PC-9 (cell line): ENCODE measurements at regions not wholly inside any gene's neighbourhood (a gene's known extent, or its start where the extent isn't known, plus 50 kb on each side); places are given as distances from the start of the nearest gene placed in this dataset.

ENCODE experiments used
- BruUV-seq: library from RNA; stranded (reverse); fragments of 400-500 nt; replicated peaks from 2 replicates; lab custom pipeline; 2021; lab: Mats Ljungman, UMichigan
- CTCF ChIA-PET: fragments of 300-600 bp; sonication (Branson Sonifier 250); formaldehyde crosslinking; loops from one replicate; lab custom pipeline; 2022; ENCODE audit warnings: antibody characterized with exemption; lab: Charles Lee
- POLR2A ChIA-PET: fragments of 300-600 bp; sonication (Branson Sonifier 250); formaldehyde crosslinking; loops from one replicate; lab custom pipeline; 2022; ENCODE audit warnings: antibody characterized with exemption; ENCODE audit not compliant: unreplicated experiment; lab: Charles Lee
- DNase-seq, 2 experiments: peaks; one replicate each; pipeline versions ENCODE4 v3.0.0 to v3.0.0-alpha.2; 2015 to 2022; ENCODE audit warnings: mixed read lengths in 1 of 2
- H2AFZ ChIP-seq: fragments of 200-600 bp; sonication (generic); 2 replicates; pipeline ENCODE4 v1.8.1; 2017; ENCODE audit warnings: antibody characterized with exemption
- H3F3A ChIP-seq: fragments of 200-600 bp; sonication (generic); 2 replicates; pipeline ENCODE4 v1.8.1; 2017; ENCODE audit warnings: antibody characterized with exemption, mild to moderate bottlenecking, low read depth; ENCODE audit not compliant: insufficient read depth
- H3K27ac ChIP-seq: fragments of 200-600 bp; sonication (generic); 2 replicates; pipeline ENCODE4 v1.6.1; 2016; ENCODE audit warnings: mixed run types
- H3K27me3 ChIP-seq: fragments of 200-600 bp; sonication (generic); 2 replicates; pipeline ENCODE4 v1.6.1; 2016; ENCODE audit warnings: low read depth, mixed run types; ENCODE audit not compliant: insufficient read depth
- H3K36me3 ChIP-seq: fragments of 200-600 bp; sonication (generic); 2 replicates; pipeline ENCODE4 v1.6.1; 2016; ENCODE audit warnings: low read depth, mixed run types
- H3K4me1 ChIP-seq: fragments of 200-600 bp; sonication (generic); replicated peaks from 2 replicates; pipeline ENCODE4 v1.6.1; 2016; ENCODE audit warnings: mixed run types; ENCODE audit not compliant: insufficient read depth
- H3K4me2 ChIP-seq: fragments of 200-600 bp; sonication (generic); 2 replicates; pipeline ENCODE4 v1.6.1; 2017; ENCODE audit warnings: mixed run types
- H3K4me3 ChIP-seq: fragments of 200-600 bp; sonication (generic); 2 replicates; pipeline ENCODE4 v1.6.1; 2016; ENCODE audit warnings: mixed run types
- H3K79me2 ChIP-seq: fragments of 200-600 bp; sonication (generic); 2 replicates; pipeline ENCODE4 v1.6.1; 2017; ENCODE audit warnings: low read depth, mixed run types
- H3K9me2 ChIP-seq: fragments of 200-600 bp; sonication (generic); 2 replicates; pipeline ENCODE4 v1.8.1; 2017; ENCODE audit warnings: mild to moderate bottlenecking; ENCODE audit not compliant: insufficient read depth
- H3K9me3 ChIP-seq: fragments of 200-600 bp; sonication (generic); 2 replicates; pipeline ENCODE4 v1.8.1; 2016; ENCODE audit warnings: low read depth; ENCODE audit not compliant: insufficient read depth
- H4K20me1 ChIP-seq: fragments of 200-600 bp; sonication (generic); 2 replicates; pipeline ENCODE4 v1.8.1; 2017; ENCODE audit not compliant: insufficient read depth
- CTCF ChIP-seq: fragments of 200-600 bp; sonication (generic); conservative IDR thresholded peaks from 2 replicates; pipeline ENCODE4 v1.6.1; 2017; ENCODE audit warnings: mixed run types, antibody characterized with exemption, mild to moderate bottlenecking, moderate library complexity
- EZH2 ChIP-seq: fragments of 200-600 bp; sonication (generic); IDR thresholded peaks from 2 replicates; pipeline ENCODE4 v1.8.0; 2017; ENCODE audit warnings: antibody characterized with exemption, low read depth
- intact Hi-C: fragments of 100-400 bp; cut with micrococcal nuclease; formaldehyde crosslinking; loops from one replicate; pipeline ENCODE4 v1.10.0; 2022; ENCODE audit not compliant: unreplicated experiment

GRCh38 chr3:137207616-137208015 is 249.8 kb downstream of the IL20RB start:
- POLR2A ChIA-PET: no interaction called here
- Histone ChIP-seq H3K36me3 (no peaks in the 10 kb centered on the region), H3F3A (no peaks in the 10 kb centered on the region), H3K4me1 (no peaks in the 10 kb centered on the region), H3K4me3 (no peak overlapping the region), H3K79me2 (no peaks in the 10 kb centered on the region), H3K9me2 (no peaks in the 10 kb centered on the region), H3K9me3 (no peaks in the 10 kb centered on the region), H4K20me1 (no peaks in the 10 kb centered on the region), H3K27me3 (peaks cover 6% of the 10 kb centered on the region; the same call in 1 of the 2 replicates), H3K4me2 (no peak overlapping the region), H3K27ac (no peak overlapping the region), H2AFZ (no peak overlapping the region)
- intact Hi-C loops: no loop called here
- no peak for DNase-seq
- no TSS peak for BruUV-seq
- CTCF ChIA-PET: no interaction called here
- TF ChIP-seq CTCF: no peak
- TF ChIP-seq EZH2: no peak

GRCh38 chr3:137217733-137218132 is 259.9 kb downstream of the IL20RB start:
- H2AFZ ChIP-seq: no peak overlapping the region
- ChIA-PET CTCF (no interaction called here), POLR2A (no interaction called here)
- peak in 1 of 2 experiments; percentile 3 for DNase-seq
- BruUV-seq: no TSS peak
- no peaks in the 10 kb centered on the region for H3K36me3 ChIP-seq
- no peaks in the 10 kb centered on the region for H4K20me1 ChIP-seq
- intact Hi-C loops: no loop called here
- H3K4me1 ChIP-seq: no peaks in the 10 kb centered on the region
- peak; percentile 57 for TF ChIP-seq CTCF
- no peak for TF ChIP-seq EZH2
- no peak overlapping the region for H3K4me2 ChIP-seq
- H3K9me2 ChIP-seq: no peaks in the 10 kb centered on the region
- no peak overlapping the region for H3K4me3 ChIP-seq
- H3K27ac ChIP-seq: no peak overlapping the region
- no peaks in the 10 kb centered on the region for H3K9me3 ChIP-seq
- H3K27me3 ChIP-seq: no peaks in the 10 kb centered on the region
- H3K79me2 ChIP-seq: no peaks in the 10 kb centered on the region
- no peaks in the 10 kb centered on the region for H3F3A ChIP-seq

GRCh38 chr3:137219801-137220445 is 262.1 kb downstream of the IL20RB start:
- no peaks in the 10 kb centered on the region for H3K9me2 ChIP-seq
- H3K27me3 ChIP-seq: no peaks in the 10 kb centered on the region
- no peaks in the 10 kb centered on the region for H3F3A ChIP-seq
- H3K9me3 ChIP-seq: no peaks in the 10 kb centered on the region
- no peak overlapping the region for H3K27ac ChIP-seq
- CTCF ChIA-PET: interaction anchor here (0.7 kb wide), 1 partner anchor 35 kb away, joined by 13 read pairs; no protein-coding TSS in a partner anchor
- TF ChIP-seq CTCF: no peak
- no peak for TF ChIP-seq EZH2
- H3K4me2 ChIP-seq: no peak overlapping the region
- H2AFZ ChIP-seq: no peak overlapping the region
- H3K4me1 ChIP-seq: no peaks in the 10 kb centered on the region
- intact Hi-C loops: no loop called here
- H3K79me2 ChIP-seq: no peaks in the 10 kb centered on the region
- POLR2A ChIA-PET: no interaction called here
- no peaks in the 10 kb centered on the region for H4K20me1 ChIP-seq
- H3K36me3 ChIP-seq: no peaks in the 10 kb centered on the region
- no TSS peak for BruUV-seq
- no peak overlapping the region for H3K4me3 ChIP-seq
- DNase-seq: no peak
